CD4-positive, alpha-beta T cell treated with Interleukin-12 subunit alpha and Interleukin-12 subunit beta, for 1 hour (primary cell): ENCODE measurements at regions not wholly inside any gene's neighbourhood (a gene's known extent, or its start where the extent isn't known, plus 50 kb on each side); places are given as distances from the start of the nearest gene placed in this dataset.

Source experiments
- DNase-seq: peaks from one replicate; pipeline ENCODE4 v3.0.0-alpha.2; 2020

GRCh38 chr6:37105148-37106050, 64.6 kb upstream of the PIM1 start:
- no peak for DNase-seq

- no peak for DNase-seq
Observed at GRCh38 chr6:37106051-37106363, 63.9 kb upstream of the PIM1 start.

GRCh38 chr6:37106554-37106953, 63.4 kb upstream of the PIM1 start:
- no peak for DNase-seq

- no peak for DNase-seq
Observed at GRCh38 chr6:37106982-37107491, 62.9 kb upstream of the PIM1 start.

GRCh38 chr6:37109714-37110499, 60.0 kb upstream of the PIM1 start:
- DNase-seq: no peak

- DNase-seq: no peak
Observed at GRCh38 chr6:37110500-37111461, 59.2 kb upstream of the PIM1 start.

- no peak for DNase-seq
Observed at GRCh38 chr6:37113976-37114375, 56.0 kb upstream of the PIM1 start.

GRCh38 chr6:37114612-37115011, 55.3 kb upstream of the PIM1 start:
- DNase-seq: no peak

- DNase-seq: no peak
Observed at GRCh38 chr6:37115236-37115895, 54.6 kb upstream of the PIM1 start.

GRCh38 chr6:37116326-37116725, 53.6 kb upstream of the PIM1 start:
- DNase-seq: no peak

GRCh38 chr6:37119387-37119886, 50.5 kb upstream of the PIM1 start:
- no peak for DNase-seq
